Rectal smooth muscle tissue (tissue), 1 donor: ENCODE measurements at regions not wholly inside any gene's neighbourhood (a gene's known extent, or its start where the extent isn't known, plus 50 kb on each side); places are given as distances from the start of the nearest gene placed in this dataset.

ENCODE experiments used
- H3K27ac ChIP-seq: one replicate; pipeline ENCODE4 v1.7.0; 2013; ENCODE audit warnings: low read depth, low read length, inconsistent platforms
- H3K27me3 ChIP-seq: one replicate; pipeline ENCODE4 v1.7.0; 2013; ENCODE audit warnings: low read length; ENCODE audit not compliant: control insufficient read depth, insufficient read depth
- H3K36me3 ChIP-seq: one replicate; pipeline ENCODE4 v1.7.0; 2013; ENCODE audit warnings: low read length; ENCODE audit not compliant: control insufficient read depth, insufficient read depth
- H3K4me1 ChIP-seq: one replicate; pipeline ENCODE4 v1.7.0; 2013; ENCODE audit warnings: low read length; ENCODE audit not compliant: control insufficient read depth, insufficient read depth
- H3K4me3 ChIP-seq: one replicate; pipeline ENCODE4 v1.7.0; 2013; ENCODE audit warnings: low read length
- H3K9ac ChIP-seq: one replicate; pipeline ENCODE4 v1.7.0; 2013; ENCODE audit warnings: low read length

DNA sequence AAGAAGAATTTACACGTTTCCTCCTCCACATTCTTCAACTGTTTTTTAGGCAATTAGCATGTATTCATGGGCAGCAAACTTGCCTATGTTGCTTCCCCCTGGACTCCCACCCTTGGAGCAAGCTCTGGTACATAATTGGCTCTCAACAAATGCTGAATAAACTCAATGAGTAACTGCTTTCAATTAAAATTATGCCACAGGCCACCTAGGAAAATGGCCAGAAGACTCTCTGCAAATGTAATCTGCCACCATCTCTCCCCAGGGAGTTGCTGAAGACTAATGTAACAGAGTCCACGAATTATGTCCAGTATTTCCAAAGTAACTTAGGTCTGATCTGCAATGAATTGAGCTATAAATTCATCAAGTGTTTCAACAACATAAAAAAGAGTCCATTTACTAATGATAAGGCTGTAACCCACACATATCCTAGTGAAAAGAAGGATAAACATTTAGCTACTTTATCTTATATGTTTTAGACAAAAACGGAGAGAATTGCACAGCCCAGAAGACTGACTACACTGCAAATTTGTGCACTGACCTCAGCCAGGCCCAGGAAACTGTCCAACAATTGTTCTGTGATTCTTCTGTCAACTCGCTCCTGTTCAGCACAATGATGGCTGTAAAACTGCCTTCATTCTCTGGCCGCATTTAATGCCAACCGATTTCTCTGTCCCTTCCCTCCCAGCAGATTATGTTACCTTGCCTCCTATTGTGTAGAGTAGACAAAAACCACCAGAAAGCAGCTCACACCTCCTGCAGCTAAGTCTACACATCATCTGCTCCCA is 808.6 kb upstream of the ARGLU1 start:
- Histone ChIP-seq H3K4me1 (no peaks in the 10 kb centered on the region), H3K27ac (no peak overlapping the region), H3K36me3 (no peaks in the 10 kb centered on the region), H3K27me3 (no peaks in the 10 kb centered on the region), H3K4me3 (no peak overlapping the region), H3K9ac (no peak overlapping the region)

- Histone ChIP-seq H3K4me3 (no peak overlapping the region), H3K27ac (no peak overlapping the region), H3K4me1 (no peaks in the 10 kb centered on the region), H3K9ac (no peak overlapping the region), H3K36me3 (no peaks in the 10 kb centered on the region), H3K27me3 (no peaks in the 10 kb centered on the region)
Measured at GRCh38 chr13:107375701-107376340, 807.9 kb upstream of the ARGLU1 start.

DNA sequence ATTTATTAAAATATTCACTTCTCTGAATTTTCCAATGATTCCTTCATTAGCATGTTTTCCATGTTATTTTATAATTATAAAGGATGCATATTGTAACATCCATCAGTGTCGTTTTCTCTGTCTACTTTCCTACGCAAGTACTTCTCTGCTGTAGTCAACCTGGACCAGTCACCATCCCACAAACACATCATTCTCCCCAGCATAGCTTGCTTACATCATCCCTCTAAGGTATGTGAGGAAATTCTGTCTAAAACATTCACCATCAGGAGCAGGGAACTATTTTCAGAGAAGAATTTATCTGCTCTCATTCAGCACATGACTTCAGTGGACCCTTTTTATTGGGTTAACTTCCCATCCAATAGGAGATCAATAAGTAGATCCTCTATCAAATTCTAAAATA is 806.1 kb upstream of the ARGLU1 start:
- H3K9ac ChIP-seq: no peak overlapping the region
- H3K27me3 ChIP-seq: no peaks in the 10 kb centered on the region
- no peak overlapping the region for H3K4me3 ChIP-seq
- H3K36me3 ChIP-seq: no peaks in the 10 kb centered on the region
- H3K27ac ChIP-seq: no peak overlapping the region
- H3K4me1 ChIP-seq: no peaks in the 10 kb centered on the region

DNA sequence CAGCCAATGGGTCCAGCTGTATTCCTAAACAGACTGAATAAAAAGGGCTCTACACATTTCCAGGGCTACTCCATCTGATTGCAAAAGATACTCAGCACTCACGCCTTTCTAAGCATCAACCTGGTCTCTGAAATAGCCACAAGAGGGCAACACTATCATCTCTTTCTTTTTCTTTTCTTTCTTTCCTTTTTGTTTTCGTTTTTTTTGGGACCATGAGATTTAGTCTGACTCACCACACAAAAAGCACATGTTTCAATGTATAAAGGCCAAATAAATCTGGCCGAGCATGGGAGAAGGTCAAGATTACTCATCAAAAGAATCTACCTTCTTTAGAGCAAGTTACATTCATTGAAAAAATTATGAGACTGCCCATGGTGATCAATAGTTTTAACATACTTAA is 805.6 kb upstream of the ARGLU1 start:
- no peaks in the 10 kb centered on the region for H3K27me3 ChIP-seq
- no peak overlapping the region for H3K9ac ChIP-seq
- H3K27ac ChIP-seq: no peak overlapping the region
- no peak overlapping the region for H3K4me3 ChIP-seq
- H3K4me1 ChIP-seq: no peaks in the 10 kb centered on the region
- no peaks in the 10 kb centered on the region for H3K36me3 ChIP-seq

GRCh38 chr13:107370015-107370785 is 802.3 kb upstream of the ARGLU1 start:
- H3K27me3 ChIP-seq: no peaks in the 10 kb centered on the region
- H3K4me1 ChIP-seq: no peaks in the 10 kb centered on the region
- H3K4me3 ChIP-seq: no peak overlapping the region
- H3K36me3 ChIP-seq: no peaks in the 10 kb centered on the region
- H3K9ac ChIP-seq: no peak overlapping the region
- H3K27ac ChIP-seq: no peak overlapping the region

DNA sequence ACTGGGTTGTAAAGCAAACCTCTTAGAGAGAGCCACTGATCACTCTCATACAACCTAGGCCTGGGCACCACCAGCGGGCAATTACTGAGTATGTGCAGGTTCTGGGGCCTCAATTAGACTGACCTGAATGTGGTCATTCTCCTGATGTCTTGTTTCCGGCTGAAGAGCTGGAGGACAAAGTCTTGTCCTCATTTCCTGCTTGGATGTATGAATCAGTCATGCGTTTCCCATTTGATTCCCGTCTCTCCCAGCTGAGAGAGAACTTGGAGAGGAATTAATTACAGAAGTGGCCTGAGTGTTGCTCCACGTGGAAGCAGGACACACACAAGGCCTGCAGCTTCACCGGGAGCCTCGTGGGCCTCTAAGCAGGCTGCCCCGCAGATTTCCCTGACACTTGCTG is 799.3 kb upstream of the ARGLU1 start:
- Histone ChIP-seq H3K4me1 (no peaks in the 10 kb centered on the region), H3K27ac (no peak overlapping the region), H3K36me3 (no peaks in the 10 kb centered on the region), H3K4me3 (no peak overlapping the region), H3K27me3 (no peaks in the 10 kb centered on the region), H3K9ac (no peak overlapping the region)

- Histone ChIP-seq H3K27me3 (no peaks in the 10 kb centered on the region), H3K4me1 (no peaks in the 10 kb centered on the region), H3K36me3 (no peaks in the 10 kb centered on the region), H3K4me3 (no peak overlapping the region), H3K9ac (no peak overlapping the region), H3K27ac (no peak overlapping the region)
Measured at GRCh38 chr13:107365466-107366215, 797.7 kb upstream of the ARGLU1 start.

- H3K9ac ChIP-seq: no peak overlapping the region
- H3K27ac ChIP-seq: no peak overlapping the region
- H3K4me1 ChIP-seq: no peaks in the 10 kb centered on the region
- no peak overlapping the region for H3K4me3 ChIP-seq
- H3K27me3 ChIP-seq: no peaks in the 10 kb centered on the region
- H3K36me3 ChIP-seq: no peaks in the 10 kb centered on the region
Measured at GRCh38 chr13:107364658-107365057, 796.7 kb upstream of the ARGLU1 start.

DNA sequence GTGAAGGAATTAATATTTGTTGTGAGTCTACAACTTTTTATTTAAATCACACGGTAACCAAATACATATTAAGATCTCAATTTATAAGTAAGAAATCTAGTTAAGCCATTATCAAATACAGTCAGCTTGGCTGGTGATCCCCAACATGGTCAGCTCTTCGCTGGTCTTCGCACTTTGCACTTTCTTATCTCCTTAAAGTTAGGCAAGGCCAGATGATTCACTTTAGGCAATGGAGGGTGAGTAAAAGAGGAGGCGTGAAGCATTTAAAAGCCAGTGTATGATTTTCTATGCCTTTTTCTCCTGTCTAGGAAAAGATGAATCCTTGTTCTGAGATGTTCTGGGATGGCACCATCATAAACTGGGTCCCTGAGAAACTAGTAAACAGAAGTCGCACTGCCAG is 793.7 kb upstream of the ARGLU1 start:
- H3K4me3 ChIP-seq: no peak overlapping the region
- H3K27ac ChIP-seq: no peak overlapping the region
- no peak overlapping the region for H3K9ac ChIP-seq
- no peaks in the 10 kb centered on the region for H3K36me3 ChIP-seq
- H3K4me1 ChIP-seq: no peaks in the 10 kb centered on the region
- H3K27me3 ChIP-seq: no peaks in the 10 kb centered on the region

DNA sequence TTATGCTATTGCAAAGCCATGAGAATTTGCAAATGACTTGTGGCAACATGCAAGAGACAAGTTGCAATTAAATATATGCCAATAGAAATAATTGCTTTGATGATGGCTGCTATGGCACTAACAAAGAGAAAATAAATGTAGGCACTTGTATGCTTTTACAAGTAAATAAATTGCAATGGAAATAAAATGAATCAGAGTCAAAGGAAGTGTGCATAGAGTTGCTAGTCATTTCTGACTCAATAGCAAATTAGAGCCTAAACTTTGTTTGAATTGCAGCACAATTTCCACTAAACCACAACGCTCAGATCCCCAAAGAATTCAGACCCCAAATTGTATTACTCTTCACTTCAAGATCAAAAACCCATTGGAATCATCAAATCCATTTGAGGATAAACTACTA is 792.1 kb upstream of the ARGLU1 start:
- no peak overlapping the region for H3K4me3 ChIP-seq
- no peaks in the 10 kb centered on the region for H3K36me3 ChIP-seq
- H3K27ac ChIP-seq: no peak overlapping the region
- no peak overlapping the region for H3K9ac ChIP-seq
- no peaks in the 10 kb centered on the region for H3K27me3 ChIP-seq
- H3K4me1 ChIP-seq: no peaks in the 10 kb centered on the region

- Histone ChIP-seq H3K4me3 (no peak overlapping the region), H3K36me3 (no peaks in the 10 kb centered on the region), H3K27ac (no peak overlapping the region), H3K27me3 (no peaks in the 10 kb centered on the region), H3K9ac (no peak overlapping the region), H3K4me1 (no peaks in the 10 kb centered on the region)
Measured at GRCh38 chr13:107358866-107359265, 790.9 kb upstream of the ARGLU1 start.

DNA sequence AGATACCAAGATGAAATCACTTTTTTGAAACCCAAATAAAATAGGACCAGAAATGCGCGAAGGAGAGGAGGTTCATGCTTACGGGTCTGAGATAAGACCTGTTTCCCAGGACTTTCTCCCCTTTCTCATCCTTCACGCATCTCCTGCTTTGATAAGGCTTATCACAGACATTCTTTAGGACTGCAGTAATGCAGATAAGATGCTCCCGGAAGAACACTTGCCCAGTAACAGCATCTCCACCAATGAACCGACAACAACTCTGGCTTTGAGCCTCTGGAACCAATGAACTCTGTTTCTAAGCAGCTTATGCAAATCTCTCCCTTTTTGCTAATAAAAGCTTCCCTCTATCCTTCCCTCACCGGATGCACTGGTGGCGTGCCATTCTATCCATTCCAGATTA is 783.4 kb upstream of the ARGLU1 start:
- Histone ChIP-seq H3K9ac (no peak overlapping the region), H3K27me3 (no peaks in the 10 kb centered on the region), H3K27ac (no peak overlapping the region), H3K4me3 (no peak overlapping the region), H3K36me3 (no peaks in the 10 kb centered on the region), H3K4me1 (no peaks in the 10 kb centered on the region)
